NCI-H2227 (cell line): ENCODE measurements at regions not wholly inside any gene's neighbourhood (a gene's known extent, or its start where the extent isn't known, plus 50 kb on each side); places are given as distances from the start of the nearest gene placed in this dataset.
A peak's percentile ranks its signal among the peaks of the same experiment; 100 is the strongest.
"Not testable (repeated sequence)": the region's sequence is repeated elsewhere in the genome, so short reads cannot be mapped to it uniquely, and the experiment has no call there.

Source experiments
- DNase-seq: peaks from one replicate; lab custom pipeline; 2025; ENCODE audit not compliant: unreplicated experiment; lab: John Stamatoyannopoulos, UW

DNA sequence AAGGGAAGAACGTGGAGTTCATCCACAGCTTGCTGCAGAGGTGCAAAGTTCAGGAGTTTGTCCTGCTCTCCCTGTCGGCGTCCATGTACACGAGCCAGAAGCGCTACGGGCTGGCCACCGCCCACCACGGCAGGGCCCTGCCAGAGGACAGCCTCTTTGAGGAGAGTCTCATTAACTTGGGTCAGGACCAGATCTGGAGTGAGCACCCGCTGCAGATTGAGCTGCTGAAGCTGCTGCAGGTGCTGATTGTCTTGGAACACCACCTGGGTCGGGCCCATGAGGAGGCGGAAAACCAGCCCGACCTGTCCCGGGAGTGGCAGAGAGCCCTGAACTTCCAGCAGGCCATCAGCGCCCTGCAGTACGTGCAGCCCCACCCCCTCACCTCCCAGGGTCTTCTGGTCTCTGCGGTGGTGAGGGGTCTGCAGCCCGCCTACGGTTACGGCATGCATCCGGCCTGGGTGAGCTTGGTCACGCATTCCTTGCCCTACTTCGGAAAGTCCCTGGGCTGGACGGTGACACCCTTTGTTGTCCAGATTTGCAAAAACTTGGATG is 73.8 kb upstream of the MORC3 start:
- DNase-seq, result no peak

DNA sequence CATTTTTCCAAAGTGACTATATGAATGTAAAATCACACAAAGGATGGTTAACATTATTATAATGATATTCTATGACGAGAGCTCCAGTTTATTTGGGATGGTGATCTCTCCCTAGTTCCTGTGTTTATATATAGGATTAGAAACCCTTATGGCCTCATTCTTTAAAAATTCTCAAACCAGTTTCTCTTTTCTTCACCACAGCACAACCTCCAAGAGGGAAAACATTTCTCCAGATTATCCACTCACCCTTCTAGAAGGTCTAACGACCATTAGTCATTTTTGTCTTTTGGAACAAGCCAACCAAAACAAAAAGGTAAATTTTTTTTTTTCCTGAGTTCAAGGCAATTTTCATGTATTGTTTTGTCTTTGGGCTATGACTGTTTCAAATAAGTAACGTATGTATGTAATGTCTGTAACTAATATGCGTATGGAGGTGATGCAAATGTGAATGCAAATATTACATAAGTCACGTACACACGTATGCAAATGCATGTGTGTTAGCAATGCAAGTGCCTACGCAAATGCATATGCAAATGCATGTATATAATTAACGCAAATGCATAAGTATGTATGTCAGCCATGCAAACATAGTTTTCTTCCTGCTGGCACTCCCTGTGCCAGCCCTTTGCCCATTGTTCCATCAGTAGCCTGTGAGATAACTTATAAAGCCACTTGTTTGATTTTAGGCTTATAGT is 72.5 kb upstream of the MORC3 start:
- no peak for DNase-seq

DNA sequence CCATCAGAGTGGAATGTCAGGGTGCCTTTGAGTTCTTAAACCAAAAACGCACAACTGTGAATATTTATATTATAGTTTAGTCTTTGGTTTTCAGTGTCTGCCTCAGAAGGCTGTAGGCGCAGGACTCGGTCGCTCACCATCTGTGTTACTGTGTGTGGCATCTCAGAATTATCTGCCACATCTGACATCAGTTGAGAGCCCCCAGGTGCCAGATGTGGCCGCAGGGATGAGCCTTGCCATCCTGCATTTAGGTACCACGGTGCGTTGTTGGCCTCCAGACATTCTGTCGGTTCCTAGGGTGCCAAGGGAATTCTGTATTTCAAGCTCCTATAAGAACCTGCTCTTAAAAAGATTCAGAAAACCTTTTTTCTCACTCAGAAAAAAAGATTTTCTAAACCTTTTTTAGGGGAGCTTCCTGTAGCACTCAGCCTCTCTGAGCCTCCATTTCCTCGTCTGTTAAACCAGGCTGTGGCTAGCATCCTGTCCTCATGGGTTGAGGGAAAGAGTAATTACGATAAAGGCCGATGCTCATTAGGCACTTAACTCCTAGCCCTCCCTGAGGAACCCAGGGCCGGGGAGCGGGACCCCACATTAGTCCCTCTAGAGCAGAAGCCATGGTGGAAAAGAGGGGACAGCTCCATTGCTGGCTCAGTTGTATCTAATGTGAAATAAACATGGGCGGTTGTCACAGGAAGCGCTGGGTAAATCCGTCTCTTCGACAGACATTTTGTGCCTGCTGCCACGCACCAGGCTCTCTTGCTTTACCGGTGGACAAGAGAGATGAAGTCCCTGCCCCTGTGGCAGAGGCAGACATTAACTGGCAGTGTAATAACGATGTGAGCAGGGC is 70.2 kb upstream of the MORC3 start:
- DNase-seq, result no peak

DNA sequence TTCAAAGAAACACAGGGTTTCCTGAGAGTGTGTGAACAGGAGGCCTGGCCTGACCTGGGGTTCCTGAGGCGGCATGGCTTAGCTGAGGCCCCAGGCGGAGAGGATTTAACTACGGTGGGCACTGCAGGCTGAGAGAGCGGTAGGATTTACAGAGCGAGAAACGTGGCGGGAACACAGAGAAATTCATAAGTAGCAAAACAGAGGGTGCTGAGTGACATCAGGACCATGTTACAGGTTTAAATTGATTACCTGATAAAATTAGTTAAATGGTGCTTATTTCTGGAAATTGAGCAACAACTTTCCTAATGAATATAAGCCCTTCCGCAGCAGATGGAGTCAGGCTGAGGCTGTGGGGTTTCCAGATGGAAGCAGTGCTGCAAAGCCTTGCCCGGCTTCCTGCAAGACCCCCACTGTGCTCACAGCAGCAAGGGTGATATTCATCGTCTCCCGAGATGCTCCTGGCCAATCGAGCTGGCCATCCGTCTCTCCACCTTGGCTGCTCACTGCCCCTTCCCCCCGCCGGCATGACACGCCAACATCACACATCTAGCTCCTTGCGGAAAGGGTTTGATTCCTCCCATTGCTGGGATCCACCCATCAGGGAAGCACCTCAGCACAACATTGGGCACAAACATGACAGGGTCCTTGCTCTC is 69.4 kb upstream of the MORC3 start:
- DNase-seq, result no peak

DNA sequence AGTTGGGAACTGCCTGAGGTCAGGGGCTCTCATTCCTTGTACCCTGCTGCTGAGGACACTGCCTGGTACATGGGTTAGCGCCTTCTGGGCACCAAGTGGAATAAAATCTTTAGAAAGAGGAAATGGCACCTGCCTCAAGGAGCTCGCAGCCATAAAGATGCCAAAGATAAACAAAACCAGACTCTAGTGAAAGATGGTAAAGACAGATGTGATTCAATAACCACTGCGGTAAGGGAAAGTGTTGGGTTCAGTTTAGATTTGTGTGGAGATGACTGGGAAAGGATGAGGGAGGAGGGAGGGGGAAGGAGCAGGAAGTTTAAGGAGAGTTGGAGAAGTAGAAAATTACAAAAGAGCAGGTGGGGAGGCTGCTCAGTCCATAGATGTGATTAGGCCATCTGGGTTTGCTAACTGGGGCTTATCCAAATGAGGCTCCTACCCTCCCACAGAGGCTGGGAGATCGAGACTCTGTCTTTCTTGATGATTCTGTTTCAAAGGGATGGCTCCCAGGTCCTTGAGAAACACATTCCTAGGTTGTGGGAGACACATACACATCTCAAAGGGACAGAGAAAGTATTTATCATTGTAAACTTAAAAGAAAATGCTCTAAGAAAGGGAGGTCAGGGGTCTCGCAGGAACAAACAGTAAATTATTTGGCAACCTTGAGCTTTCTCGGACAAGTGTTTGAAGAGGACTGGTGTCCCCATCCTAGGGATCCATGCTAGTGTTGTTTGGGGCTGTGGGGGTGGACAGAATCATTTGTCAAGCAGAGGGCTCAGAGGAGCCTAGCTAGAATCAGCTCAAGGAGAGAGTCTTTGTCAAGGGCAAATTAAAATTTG is 65.7 kb upstream of the MORC3 start:
- no peak for DNase-seq

DNA sequence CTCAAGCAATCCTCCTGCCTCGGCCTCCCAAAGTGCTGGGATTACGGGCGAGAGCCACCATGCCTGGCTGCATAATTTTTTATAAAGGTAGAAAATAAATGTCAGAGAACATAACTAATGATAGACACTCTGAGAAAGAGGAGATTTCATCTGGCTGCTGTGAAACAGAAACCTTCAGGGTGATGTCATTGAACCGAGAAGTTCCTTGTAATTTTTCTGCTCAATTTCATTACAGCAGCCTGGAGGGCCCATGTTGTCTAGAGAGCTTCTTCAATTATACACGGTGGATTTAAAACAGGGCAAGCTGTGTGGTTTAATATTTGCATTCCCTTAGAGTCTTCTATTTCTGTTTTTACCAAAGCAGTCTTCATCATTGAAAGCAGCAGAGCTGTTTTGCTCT is 64.3 kb upstream of the MORC3 start:
- DNase-seq, result no peak

DNA sequence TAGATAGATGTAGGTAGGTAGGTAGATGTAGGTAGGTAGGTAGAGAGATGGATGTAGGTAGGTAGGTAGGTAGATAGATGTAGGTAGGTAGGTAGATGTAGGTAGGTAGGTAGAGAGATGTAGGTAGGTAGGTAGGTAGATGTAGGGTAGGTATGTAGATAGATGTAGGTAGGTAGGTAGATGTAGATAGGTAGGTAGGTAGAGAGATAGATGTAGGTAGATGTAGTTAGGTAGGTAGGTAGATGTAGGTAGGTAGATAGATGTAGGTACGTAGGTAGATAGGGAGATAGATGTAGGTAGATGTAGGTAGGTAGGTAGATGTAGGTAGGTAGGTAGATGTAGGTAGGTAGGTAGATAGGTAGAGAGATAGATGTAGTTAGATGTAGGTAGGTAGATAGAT is 62.3 kb upstream of the MORC3 start:
- no peak for DNase-seq

DNA sequence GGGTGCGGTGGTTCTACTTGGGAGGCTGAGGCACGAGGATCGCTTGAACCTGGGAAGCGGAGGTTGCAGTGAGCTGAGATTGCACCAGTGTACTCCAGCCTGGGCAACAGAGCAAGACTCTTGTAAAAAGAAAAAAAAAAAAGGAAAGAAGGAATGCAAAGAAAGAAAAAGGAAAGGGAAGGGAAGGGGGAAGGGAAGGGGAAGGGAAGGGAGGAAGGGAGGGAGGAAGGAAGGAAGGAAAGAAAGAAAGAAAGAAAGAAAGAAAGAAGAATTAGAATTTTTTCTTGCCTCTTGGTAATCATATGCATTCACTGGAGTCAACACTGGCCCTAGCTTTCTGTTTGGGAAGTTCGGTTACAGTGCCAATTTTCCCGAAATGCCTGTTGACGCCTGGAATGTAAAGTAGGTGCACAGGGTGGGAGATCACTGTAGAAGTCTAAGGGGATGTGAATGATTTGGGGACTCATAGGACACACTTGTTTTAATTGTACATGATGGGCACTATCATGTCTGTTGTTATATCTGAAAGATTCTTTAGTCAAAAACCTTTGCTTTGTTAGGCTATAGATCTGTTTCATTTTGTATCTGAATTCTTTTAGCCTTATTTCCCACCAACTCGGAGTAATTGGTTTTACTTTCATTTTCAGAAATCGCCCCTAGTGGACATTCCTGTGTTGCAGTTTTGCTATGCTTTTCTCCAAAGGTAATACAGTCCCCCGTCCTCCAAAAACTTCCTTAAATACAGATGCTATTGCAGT is 59.8 kb upstream of the MORC3 start:
- DNase-seq, result peak; percentile 74

DNA sequence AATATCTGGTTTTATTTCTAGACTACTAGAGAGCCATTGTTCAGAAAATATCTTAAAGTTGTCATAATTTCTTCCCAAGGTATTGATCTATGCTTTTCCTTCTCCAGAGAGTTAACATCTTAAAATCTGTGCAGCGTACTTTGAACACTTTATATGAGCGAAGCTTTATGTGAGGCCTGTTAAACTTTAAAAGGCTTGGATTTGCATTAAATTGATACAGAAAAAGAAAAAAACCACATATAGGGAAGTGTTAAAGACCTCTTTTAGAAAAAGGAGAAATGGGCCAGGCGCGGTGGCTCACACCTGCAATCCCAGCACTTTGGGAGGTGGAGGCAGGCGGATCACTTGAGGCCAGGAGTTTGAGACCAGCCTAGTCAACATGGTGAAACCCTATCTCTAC is 59.2 kb upstream of the MORC3 start:
- DNase-seq, result no peak

DNA sequence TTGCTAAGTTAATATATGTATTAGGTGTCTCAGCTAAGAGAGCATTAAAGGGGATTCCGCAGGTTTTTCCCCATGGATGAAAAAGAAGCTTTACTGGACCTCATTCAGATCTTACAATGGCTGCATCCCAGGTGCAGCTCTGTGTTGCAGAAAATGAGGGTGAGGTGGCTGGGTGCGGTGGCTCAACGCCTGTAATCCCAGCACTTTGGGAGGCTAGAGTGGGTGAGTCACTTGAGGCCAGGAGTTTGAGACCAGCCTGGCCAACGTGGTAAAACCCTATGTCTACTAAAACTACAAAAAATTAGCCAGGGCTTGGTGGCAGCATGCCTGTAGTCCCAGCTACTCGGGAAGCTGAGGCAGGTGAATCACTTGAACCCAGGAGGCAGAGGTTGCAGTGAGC is 58.5 kb upstream of the MORC3 start:
- no peak for DNase-seq

DNA sequence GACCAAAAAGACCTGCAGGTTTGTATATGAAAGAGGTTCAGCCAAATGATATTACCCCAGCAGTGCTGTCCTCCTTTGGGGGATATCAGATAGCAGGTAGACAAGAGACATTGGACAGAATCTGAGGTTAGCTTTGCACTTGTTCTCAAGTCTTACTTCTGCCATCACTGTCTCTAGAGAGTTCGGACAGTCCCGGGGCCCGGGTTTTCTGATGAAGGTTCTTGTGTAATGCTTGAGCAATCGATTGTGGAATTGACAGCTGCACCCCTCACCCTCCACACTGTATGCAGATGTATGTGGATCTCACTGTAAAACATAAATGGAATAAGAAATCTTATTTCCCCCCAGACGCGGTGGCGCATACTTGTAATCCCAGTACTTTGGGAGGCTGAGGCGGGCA is 56.2 kb upstream of the MORC3 start:
- no peak for DNase-seq

DNA sequence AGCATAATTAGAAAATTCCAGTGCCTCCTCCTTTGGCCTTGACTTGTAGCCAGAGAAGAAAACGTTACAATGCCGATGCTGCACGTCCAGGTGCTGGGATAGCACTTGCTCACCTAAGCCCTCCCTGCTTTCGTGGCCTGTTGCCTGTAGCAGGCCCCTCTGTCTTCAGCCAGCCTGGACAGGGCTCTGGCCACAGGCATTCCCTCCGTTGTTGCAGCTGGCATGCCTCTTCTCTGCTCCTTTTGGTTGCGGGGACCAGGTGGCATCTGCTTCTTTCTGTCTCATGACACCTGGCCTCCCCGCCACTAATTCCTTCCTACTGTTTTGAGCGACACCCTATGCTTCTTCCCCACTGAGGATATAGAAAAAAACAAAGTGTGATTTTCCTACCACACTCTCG is 54.6 kb upstream of the MORC3 start:
- no peak for DNase-seq

DNA sequence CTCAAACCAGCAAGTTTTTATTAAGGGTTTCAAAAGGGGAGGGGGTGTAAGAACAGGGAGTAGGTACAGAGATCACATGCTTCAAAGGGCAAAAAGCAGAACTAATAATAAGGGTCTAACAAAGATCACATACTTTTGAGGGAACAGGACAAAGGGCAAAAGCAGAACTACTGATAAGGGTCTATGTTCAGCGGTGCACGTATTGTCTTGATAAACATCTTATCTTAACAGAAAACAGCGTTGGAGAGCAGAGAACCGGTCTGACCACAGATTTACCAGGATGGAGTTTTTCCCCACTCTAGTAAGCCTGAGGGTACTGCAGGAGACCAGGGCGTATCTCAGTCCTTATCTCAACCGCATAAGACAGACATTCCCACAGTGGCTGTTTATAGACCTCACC is 52.2 kb upstream of the MORC3 start:
- DNase-seq, result not testable (repeated sequence)

DNA sequence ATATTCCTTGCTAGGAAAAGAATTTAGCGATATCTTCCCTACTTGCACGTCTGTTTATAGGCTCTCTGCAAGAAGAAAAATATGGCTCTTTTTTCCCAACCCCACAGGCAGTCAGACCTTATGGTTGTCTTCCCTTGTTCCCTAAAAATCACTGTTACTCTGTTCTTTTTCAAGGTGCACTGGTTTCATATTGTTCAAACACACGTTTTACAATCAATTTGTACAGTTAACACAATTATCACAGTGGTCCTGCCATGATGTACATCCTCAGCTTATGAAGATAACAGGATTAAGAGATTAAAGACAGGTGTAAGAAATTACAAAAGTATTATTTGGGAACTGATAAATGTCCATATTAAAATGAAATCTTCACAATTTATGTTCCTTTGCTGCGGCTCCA is 51.7 kb upstream of the MORC3 start:
- DNase-seq, result not testable (repeated sequence)
